ENCODE measurements at regions not wholly inside any gene's neighbourhood (a gene's known extent, or its start where the extent isn't known, plus 50 kb on each side); places are given as distances from the start of the nearest gene placed in this dataset.

GRCh38 chr13:24107955-24108614 is 52.4 kb upstream of the SPATA13 start:
- intact Hi-C loops (cut with DNase I), result no loop called here

GRCh38 chr13:24108615-24108965 is 51.9 kb upstream of the SPATA13 start:
- DNase-seq, result no peak
- no peak overlapping the region for H3K27ac ChIP-seq
- TF ChIP-seq CTCF (IDR thresholded peaks at IDR 0.05), result no peak
- H3K4me1 ChIP-seq, result no peaks in the 10 kb centered on the region
- H3K27me3 ChIP-seq, result no peaks in the 10 kb centered on the region
- ATAC-seq, result no peak
- intact Hi-C loops (cut with DNase I), result no loop called here
- H3K9me3 ChIP-seq, result no peaks in the 10 kb centered on the region
- no peaks in the 10 kb centered on the region for H3K36me3 ChIP-seq
- no peak overlapping the region for H3K4me3 ChIP-seq

More at GRCh38 chr13:24107955-24108614, 52.4 kb upstream of the SPATA13 start:
- H3K4me3 ChIP-seq, result no peak overlapping the region
- H3K27ac ChIP-seq, result no peak overlapping the region
- no peaks in the 10 kb centered on the region for H3K27me3 ChIP-seq
- no peak for TF ChIP-seq CTCF (IDR thresholded peaks at IDR 0.05)
- no peaks in the 10 kb centered on the region for H3K9me3 ChIP-seq
- ATAC-seq (no peak), DNase-seq (peak; percentile 17)
- no peaks in the 10 kb centered on the region for H3K36me3 ChIP-seq
- no peaks in the 10 kb centered on the region for H3K4me1 ChIP-seq

GRCh38 chr13:24110011-24110410 is 50.5 kb upstream of the SPATA13 start:
- Histone ChIP-seq H3K36me3 (no peaks in the 10 kb centered on the region), H3K9me3 (no peaks in the 10 kb centered on the region), H3K4me3 (no peak overlapping the region), H3K4me1 (no peaks in the 10 kb centered on the region), H3K27me3 (no peaks in the 10 kb centered on the region), H3K27ac (no peak overlapping the region)
- DNase-seq (no peak), ATAC-seq (no peak)
- TF ChIP-seq CTCF (IDR thresholded peaks at IDR 0.05), result no peak
- intact Hi-C loops (cut with DNase I), result no loop called here

Measured in upper lobe of right lung (tissue), 1 donor.